Heart left ventricle (tissue), 13 donors: ENCODE measurements at regions not wholly inside any gene's neighbourhood (a gene's known extent, or its start where the extent isn't known, plus 50 kb on each side); places are given as distances from the start of the nearest gene placed in this dataset.

Experiments
- POLR2A ChIP-seq, 2 donors: fragments of 450-650 bp; IDR thresholded peaks; one replicate each; pipeline ENCODE4 v1.6.1; 2017; ENCODE audit warnings: antibody characterized with exemption in 2 of 2, mild to moderate bottlenecking in 2 of 2, moderate library complexity in 2 of 2
- TF ChIP-seq, protein P1 (sequence below), 12 donors: fragments of 200-600 bp; sonication (generic) in 4 of 12; IDR thresholded peaks; one replicate each; pipeline versions ENCODE4 v1.5.0 to v1.8.0; 2018 to 2022; ENCODE audit warnings: antibody characterized with exemption in 12 of 12, mild to moderate bottlenecking in 5 of 12
- donor health status: ischemic (EF 13 %, LVEDD 7.1; RV severe dilation, severe dysfunction).
- donor health status: DM: no; HTN: yes; CAD: no.
- donor health status: DM: no; HTN: no; CAD: no.
- donor health status: ischemic (EF 25% LVEDD 6.9; RV normal size, moderate dysfunction).
- donor health status: ischemic (EF 25% LVEDD 5.7; RV mildly dilated, moderate dysfunction).
- donor health status: ischemic (EF 35%, LVEDD 5.7; RV mildly dilated, moderate dysfunction).
- donor health status: nonischemic (EF 11% LVEDD 7.7; RV severe dilation, severe dysfunction).
- donor health status: DM: yes; HTN: yes; CAD: no.
- donor health status: PGD.
- donor health status: ischemic (EF 29% LVEDD 5.4; RV normal size, mild dysfunction).
- donor health status: nonischemic (EF 23%, LVEDD 6.1; RV moderate dilation, normal function).

- TF ChIP-seq, protein P1, sequence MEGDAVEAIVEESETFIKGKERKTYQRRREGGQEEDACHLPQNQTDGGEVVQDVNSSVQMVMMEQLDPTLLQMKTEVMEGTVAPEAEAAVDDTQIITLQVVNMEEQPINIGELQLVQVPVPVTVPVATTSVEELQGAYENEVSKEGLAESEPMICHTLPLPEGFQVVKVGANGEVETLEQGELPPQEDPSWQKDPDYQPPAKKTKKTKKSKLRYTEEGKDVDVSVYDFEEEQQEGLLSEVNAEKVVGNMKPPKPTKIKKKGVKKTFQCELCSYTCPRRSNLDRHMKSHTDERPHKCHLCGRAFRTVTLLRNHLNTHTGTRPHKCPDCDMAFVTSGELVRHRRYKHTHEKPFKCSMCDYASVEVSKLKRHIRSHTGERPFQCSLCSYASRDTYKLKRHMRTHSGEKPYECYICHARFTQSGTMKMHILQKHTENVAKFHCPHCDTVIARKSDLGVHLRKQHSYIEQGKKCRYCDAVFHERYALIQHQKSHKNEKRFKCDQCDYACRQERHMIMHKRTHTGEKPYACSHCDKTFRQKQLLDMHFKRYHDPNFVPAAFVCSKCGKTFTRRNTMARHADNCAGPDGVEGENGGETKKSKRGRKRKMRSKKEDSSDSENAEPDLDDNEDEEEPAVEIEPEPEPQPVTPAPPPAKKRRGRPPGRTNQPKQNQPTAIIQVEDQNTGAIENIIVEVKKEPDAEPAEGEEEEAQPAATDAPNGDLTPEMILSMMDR (IDR thresholded peaks at IDR 0.05), result no peak
- TF ChIP-seq POLR2A (IDR thresholded peaks at IDR 0.05), result no peak
Observed at GRCh38 chr5:175783739-175784138, 87.6 kb upstream of the CPLX2 start.
